GM21367 (cell line): ENCODE measurements at regions not wholly inside any gene's neighbourhood (a gene's known extent, or its start where the extent isn't known, plus 50 kb on each side); places are given as distances from the start of the nearest gene placed in this dataset.
"Not testable (repeated sequence)": the region's sequence is repeated elsewhere in the genome, so short reads cannot be mapped to it uniquely, and the experiment has no call there.

Experiments used
- ATAC-seq: cut with Tn5 transposase; IDR thresholded peaks from one replicate; pipeline ENCODE4 v1.9.1; 2021; ENCODE audit not compliant: unreplicated experiment

DNA sequence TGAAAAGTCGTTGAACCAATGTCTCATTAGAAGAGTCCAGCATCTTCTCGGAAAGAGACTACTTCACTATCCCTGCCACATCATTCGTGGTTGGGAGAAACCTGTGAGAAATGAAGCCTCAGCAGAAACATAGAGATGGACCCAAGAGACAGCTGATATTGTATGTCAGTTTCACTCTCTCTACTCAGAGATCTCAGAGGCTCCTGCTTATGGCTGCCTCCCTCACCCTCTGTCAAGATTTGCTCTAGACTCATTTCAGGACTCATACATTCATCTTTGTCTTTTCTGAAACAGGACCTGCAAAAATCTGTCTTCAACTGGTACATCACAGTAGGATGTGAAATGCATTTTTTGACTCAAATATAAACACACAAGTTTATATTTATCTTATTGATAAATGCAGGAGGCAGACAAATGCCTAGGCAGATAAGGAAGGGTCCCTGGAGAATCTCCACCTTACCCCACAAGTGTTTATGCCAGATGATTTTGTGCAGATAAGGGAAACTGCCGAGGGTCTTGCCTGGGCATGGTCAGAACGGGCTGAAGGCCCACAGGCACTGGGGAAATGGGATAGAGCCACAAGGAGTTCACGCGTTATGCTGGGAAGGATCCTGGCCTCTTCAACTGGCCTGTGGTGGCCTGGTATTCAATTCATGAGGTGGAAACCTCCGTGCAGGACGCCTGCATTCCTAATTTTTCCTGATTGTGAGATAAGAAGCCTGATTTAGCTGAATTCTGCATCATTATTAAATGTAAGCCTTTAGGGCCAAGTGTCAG, 1834.0 kb upstream of the PCDH20 start:
- no peak for ATAC-seq

GRCh38 chr13:63236667-63237396, 1821.2 kb upstream of the PCDH20 start:
- not testable (repeated sequence) for ATAC-seq

DNA sequence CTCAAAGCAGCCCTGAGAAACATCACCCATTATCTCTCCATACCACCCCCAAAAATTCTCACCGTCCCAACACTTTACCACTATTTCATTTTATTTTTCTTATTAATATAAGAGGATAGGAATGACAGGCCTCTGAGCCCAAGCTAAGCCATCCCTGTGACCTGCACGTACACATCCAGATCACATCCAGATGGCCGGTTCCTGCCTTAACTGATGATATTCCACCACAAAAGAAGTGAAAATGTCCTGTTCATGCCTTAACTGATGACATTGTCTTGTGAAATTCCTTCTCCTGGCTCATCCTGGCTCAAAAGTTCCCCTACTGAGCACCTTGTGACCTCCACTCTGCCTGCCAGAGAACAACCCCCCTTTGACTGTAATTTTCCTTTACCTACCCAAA, 1802.9 kb upstream of the PCDH20 start:
- ATAC-seq = not testable (repeated sequence)

- ATAC-seq = no peak
Measured at GRCh38 chr13:63209330-63210017, 1793.8 kb upstream of the PCDH20 start.

- no peak for ATAC-seq
Measured at GRCh38 chr13:63208826-63209225, 1793.2 kb upstream of the PCDH20 start.

DNA sequence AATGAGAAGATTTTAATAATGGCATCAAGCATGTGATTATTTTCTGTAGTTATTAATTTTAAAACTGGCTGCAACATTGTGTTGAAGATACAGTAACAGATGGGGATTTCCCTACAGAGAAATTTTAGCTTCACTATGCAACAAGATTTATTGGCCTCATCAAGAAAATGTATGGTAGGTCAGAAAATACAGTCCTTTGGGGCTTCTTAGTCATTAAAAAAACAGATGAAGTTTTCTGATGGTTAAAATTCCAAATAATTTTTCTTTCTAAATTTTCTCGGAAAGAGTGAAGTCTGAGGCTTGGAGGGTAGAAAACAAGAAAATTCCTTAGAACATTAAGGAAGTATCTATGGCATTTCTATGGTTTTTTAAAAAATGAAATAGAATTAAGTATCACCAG, 1790.8 kb upstream of the PCDH20 start:
- no peak for ATAC-seq

GRCh38 chr13:63201493-63201892, 1785.8 kb upstream of the PCDH20 start:
- ATAC-seq = no peak

DNA sequence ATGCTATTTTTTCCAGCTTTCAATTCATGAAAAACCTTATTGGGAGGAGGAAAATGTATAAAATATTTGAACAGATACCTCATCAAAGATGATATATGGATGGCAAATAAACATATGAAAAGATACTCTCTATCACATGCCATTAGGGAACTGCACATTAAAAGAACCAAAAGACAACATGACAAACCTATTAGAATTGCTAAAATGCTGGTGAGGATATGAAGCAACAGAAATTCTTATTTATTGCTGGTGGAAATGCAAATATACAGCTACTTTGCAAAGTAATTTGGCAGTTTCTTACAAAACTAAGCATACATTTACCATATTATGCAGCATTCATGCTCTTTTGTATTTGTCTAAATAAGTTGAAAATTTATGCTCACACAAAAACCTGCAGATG, 1783.9 kb upstream of the PCDH20 start:
- ATAC-seq = no peak

DNA sequence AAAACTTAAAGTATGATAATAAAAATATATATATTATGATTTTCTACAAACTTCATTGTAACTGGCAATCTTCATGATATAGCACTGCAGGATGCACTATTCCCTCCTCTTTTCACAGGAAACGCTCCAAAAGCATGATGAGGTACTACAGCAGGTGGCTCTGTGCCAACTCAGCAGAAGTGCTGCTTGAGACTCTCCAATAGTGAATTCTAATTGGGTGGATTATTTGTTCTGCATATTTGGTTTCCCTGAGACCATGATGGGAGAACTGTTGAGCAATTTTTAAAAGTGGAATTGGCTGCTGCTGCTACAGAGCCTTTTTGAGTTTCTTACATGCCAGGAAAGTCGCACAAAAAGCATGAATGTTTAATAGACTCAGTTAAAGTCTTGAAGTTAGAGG, 1782.4 kb upstream of the PCDH20 start:
- no peak for ATAC-seq

DNA sequence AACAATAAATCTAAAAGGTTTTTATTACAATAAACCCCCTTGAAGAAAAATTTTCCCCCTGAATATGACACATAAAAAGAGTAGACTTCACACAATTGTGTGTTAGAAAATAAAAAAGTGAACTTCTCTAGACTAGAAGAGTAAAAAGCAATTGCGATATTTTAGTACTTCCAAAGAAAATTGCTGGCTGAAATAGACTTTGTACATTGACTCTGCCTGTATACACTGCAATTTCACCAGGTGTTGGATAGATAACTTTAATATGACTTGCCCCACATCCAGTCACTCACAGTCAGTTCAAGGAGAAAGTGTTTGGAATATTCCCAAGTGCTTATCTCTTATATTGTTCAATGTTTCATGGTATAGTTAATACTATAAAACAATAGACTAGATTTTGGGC, 1780.1 kb upstream of the PCDH20 start:
- no peak for ATAC-seq

DNA sequence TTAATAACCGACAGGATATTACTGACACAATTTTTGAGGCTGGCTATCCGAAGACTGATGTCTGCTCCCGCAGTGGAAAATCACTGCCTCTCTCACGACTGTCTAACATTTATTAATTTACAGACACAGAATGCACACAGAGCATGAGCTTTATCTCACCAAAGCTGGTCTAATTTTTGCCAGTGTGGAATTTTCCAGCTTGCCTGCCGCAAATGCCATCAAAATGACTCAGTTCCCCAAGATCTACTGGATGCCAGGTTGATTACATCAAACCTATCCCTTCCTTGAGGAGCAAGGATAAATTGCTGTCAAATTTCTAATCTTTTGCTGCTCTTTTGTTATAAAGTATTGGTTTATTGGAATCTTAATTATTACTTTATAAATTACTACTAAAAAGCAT, 1775.1 kb upstream of the PCDH20 start:
- no peak for ATAC-seq

GRCh38 chr13:63190219-63190618, 1774.6 kb upstream of the PCDH20 start:
- no peak for ATAC-seq

GRCh38 chr13:63189712-63190111, 1774.1 kb upstream of the PCDH20 start:
- no peak for ATAC-seq

GRCh38 chr13:63184693-63185092, 1769.0 kb upstream of the PCDH20 start:
- no peak for ATAC-seq

DNA sequence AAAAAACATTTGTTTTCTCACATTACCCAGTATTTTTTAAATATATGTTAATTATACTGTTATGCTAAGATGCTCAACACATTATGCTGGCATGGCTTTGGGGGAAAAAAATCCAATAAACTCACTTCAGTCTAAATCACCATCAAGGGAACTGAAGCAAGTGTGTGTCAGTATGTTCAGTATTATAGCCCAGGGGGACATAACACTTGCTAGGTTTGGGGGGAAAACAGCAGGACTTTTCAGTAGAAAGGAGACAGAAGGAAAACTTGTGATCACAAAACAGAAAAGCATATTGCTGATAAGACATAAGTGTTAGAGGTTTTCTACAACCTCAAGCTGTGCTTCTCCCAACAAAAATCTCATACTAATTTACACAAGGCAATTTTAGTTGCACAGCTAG, 1759.9 kb upstream of the PCDH20 start:
- ATAC-seq = no peak

DNA sequence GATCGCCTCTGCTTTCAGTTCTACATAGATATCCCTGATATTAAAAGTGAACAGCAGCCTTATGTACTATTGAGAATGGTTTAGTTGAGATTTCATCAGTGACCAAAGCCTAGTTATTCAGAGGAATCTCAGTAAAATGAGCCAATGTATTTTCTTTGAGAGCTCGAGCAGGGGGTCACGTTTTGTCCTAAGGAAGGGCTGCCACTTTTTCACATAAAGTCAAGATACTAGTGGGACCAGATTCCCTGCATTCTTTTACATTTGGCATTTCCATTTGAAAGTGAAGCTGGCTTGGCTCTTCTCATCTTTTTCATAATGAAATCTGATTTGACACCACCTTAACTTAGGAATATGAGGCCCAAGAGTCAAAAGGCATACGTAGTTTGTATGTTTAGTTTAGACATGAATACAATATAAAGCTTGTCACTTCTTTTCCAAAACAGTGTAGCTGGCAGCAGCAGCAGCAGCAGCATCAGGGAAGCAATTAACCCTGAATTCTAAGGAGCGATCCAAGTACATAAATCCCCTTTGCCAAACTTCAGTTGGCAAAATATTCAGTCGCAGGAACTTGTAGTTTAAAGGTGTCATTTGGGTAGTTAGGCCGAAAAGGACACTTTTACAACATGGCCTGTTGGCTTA, 1752.2 kb upstream of the PCDH20 start:
- ATAC-seq = no peak

DNA sequence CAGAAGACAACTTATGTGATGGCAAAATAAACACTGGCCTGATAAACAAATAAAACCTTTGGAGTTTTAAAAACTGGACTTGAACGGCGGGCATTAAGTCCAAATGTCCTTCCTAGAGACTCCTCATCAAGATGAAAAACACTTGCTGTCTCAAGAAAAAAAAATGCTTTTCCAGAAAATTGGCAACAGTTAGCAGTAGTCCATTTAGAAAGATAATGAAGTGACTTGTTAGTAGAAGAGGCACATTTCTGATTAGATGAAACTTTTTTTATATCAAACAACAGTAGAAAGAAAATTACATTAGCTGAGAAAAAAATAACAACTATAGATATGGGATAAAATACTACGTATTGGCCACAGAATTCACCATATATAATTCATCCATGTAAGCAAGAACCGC, 1750.7 kb upstream of the PCDH20 start:
- no peak for ATAC-seq

GRCh38 chr13:63163903-63164302, 1748.3 kb upstream of the PCDH20 start:
- no peak for ATAC-seq

DNA sequence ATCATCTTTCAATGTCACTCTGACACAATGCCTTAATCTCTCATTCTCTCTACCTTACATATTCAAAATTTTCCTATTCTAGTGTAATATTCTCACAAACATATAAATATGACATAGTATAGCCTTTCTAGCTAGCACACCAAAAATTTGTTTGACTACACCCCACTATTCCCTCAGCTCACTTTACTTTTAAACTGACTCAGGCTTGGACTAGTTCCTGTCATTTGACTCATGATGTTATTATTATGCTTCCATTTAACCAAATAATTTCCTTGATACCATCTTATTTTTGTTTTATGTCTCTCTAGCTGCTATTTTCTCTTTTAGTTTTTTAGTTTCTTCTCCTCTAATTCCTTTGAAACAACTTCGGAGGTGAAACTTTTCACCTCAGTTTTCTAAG, 1745.6 kb upstream of the PCDH20 start:
- no peak for ATAC-seq

GRCh38 chr13:63156816-63157215, 1741.2 kb upstream of the PCDH20 start:
- ATAC-seq = no peak

- no peak for ATAC-seq
Measured at GRCh38 chr13:63149375-63149774, 1733.7 kb upstream of the PCDH20 start.

DNA sequence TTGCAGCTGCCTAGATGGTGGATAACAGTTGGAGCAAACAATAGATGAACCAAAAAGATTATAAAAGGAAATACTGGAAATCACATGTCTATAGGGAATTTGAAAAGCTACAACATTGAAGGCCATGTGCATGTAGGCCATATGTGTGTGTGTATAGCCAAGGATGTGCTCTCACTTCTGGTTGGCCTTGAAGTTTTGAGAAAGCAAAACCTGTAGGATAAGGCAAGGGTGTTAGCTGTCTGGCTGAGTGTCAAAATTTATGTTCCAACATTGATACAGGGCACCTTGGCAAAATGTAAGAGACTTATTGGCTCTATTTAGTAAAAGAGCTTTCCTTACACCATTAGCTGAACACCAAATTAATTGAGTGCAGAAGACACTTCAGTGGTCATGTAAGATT, 1723.6 kb upstream of the PCDH20 start:
- ATAC-seq = no peak
